Duodenal mucosa (tissue), 2 donors: ENCODE measurements at regions not wholly inside any gene's neighbourhood (a gene's known extent, or its start where the extent isn't known, plus 50 kb on each side); places are given as distances from the start of the nearest gene placed in this dataset.

ENCODE experiments used
- H3K27ac ChIP-seq: one replicate; pipeline ENCODE4 v1.7.0; 2013; ENCODE audit warnings: low read depth, low read length
- H3K27me3 ChIP-seq, 2 donors: one replicate each; pipeline ENCODE4 v1.7.0; 2013; ENCODE audit warnings: low read length in 2 of 2, control low read depth in 1 of 2; ENCODE audit not compliant: insufficient read depth in 2 of 2, control insufficient read depth in 1 of 2
- H3K36me3 ChIP-seq, 2 donors: one replicate each; pipeline ENCODE4 v1.7.0; 2013; ENCODE audit warnings: low read length in 2 of 2, control low read depth in 1 of 2; ENCODE audit not compliant: insufficient read depth in 2 of 2, control insufficient read depth in 1 of 2
- H3K4me1 ChIP-seq, 2 donors: one replicate each; pipeline ENCODE4 v1.7.0; 2013; ENCODE audit warnings: low read length in 2 of 2, control low read depth in 1 of 2; ENCODE audit not compliant: insufficient read depth in 2 of 2, control insufficient read depth in 1 of 2
- H3K4me3 ChIP-seq, 2 donors: one replicate each; pipeline ENCODE4 v1.7.0; 2013; ENCODE audit warnings: low read length in 2 of 2, low read depth in 1 of 2
- H3K9ac ChIP-seq, 2 donors: one replicate each; pipeline ENCODE4 v1.7.0; 2013; ENCODE audit warnings: low read length in 2 of 2, low read depth in 1 of 2
- H3K9me3 ChIP-seq, 2 donors: one replicate each; pipeline ENCODE4 v1.7.0; 2013; ENCODE audit warnings: low read length in 2 of 2, control low read depth in 1 of 2; ENCODE audit not compliant: control insufficient read depth in 1 of 2

GRCh38 chrX:69216446-69216845 is 51.2 kb upstream of the PJA1 start:
- Histone ChIP-seq H3K4me3 (no peak overlapping the region), H3K4me1 (no peaks in the 10 kb centered on the region), H3K27ac (no peak overlapping the region), H3K9me3 (no peaks in the 10 kb centered on the region), H3K36me3 (no peaks in the 10 kb centered on the region), H3K9ac (no peak overlapping the region), H3K27me3 (no peaks in the 10 kb centered on the region)

GRCh38 chrX:69215161-69215875 is 50.1 kb upstream of the PJA1 start:
- no peaks in the 10 kb centered on the region for H3K4me1 ChIP-seq
- no peak overlapping the region for H3K4me3 ChIP-seq
- no peaks in the 10 kb centered on the region for H3K9me3 ChIP-seq
- no peaks in the 10 kb centered on the region for H3K36me3 ChIP-seq
- H3K9ac ChIP-seq, result no peak overlapping the region
- H3K27ac ChIP-seq, result no peak overlapping the region
- H3K27me3 ChIP-seq, result no peaks in the 10 kb centered on the region
